Stimulated activated CD4-positive, alpha-beta T cell treated with anti-CD3 and anti-CD28 coated beads, TNF-alpha, amount 100 ng/mL, for 24 hours (primary cell): ENCODE measurements at regions not wholly inside any gene's neighbourhood (a gene's known extent, or its start where the extent isn't known, plus 50 kb on each side); places are given as distances from the start of the nearest gene placed in this dataset.
"Not testable (repeated sequence)": the region's sequence is repeated elsewhere in the genome, so short reads cannot be mapped to it uniquely, and the experiment has no call there.

ENCODE experiments used
- DNase-seq, 3 experiments: peaks; one replicate each; pipeline ENCODE4 v3.0.0-alpha.2; 2020; ENCODE audit warnings: low read depth in 3 of 3

GRCh38 chr18:39329496-39330275 is 1764.1 kb upstream of the CELF4 start:
- no peak for DNase-seq

GRCh38 chr18:39326772-39327171 is 1761.2 kb upstream of the CELF4 start:
- no peak for DNase-seq

- no peak for DNase-seq
Measured at GRCh38 chr18:39325973-39326372, 1760.4 kb upstream of the CELF4 start.

GRCh38 chr18:39319141-39319540 is 1753.5 kb upstream of the CELF4 start:
- DNase-seq = no peak

GRCh38 chr18:39318462-39318861 is 1752.9 kb upstream of the CELF4 start:
- no peak for DNase-seq

GRCh38 chr18:39318008-39318407 is 1752.4 kb upstream of the CELF4 start:
- no peak for DNase-seq

GRCh38 chr18:39314595-39314994 is 1749.0 kb upstream of the CELF4 start:
- DNase-seq = no peak

GRCh38 chr18:39313992-39314391 is 1748.4 kb upstream of the CELF4 start:
- no peak for DNase-seq

GRCh38 chr18:39311111-39311712 is 1745.6 kb upstream of the CELF4 start:
- no peak for DNase-seq

- not testable (repeated sequence) for DNase-seq
Measured at GRCh38 chr18:39308931-39309521, 1743.4 kb upstream of the CELF4 start.

GRCh38 chr18:39305766-39306165 is 1740.2 kb upstream of the CELF4 start:
- DNase-seq = no peak

GRCh38 chr18:39302481-39302880 is 1736.9 kb upstream of the CELF4 start:
- no peak for DNase-seq

GRCh38 chr18:39299152-39299551 is 1733.6 kb upstream of the CELF4 start:
- DNase-seq = no peak

GRCh38 chr18:39297225-39297624 is 1731.6 kb upstream of the CELF4 start:
- no peak for DNase-seq

GRCh38 chr18:39296293-39296888 is 1730.8 kb upstream of the CELF4 start:
- no peak for DNase-seq

- DNase-seq = no peak
Measured at GRCh38 chr18:39276764-39277163, 1711.2 kb upstream of the CELF4 start.

- no peak for DNase-seq
Measured at GRCh38 chr18:39274535-39274934, 1708.9 kb upstream of the CELF4 start.

- no peak for DNase-seq
Measured at GRCh38 chr18:39272230-39272629, 1706.6 kb upstream of the CELF4 start.

GRCh38 chr18:39271654-39272053 is 1706.1 kb upstream of the CELF4 start:
- no peak for DNase-seq

- DNase-seq = no peak
Measured at GRCh38 chr18:39260565-39260964, 1695.0 kb upstream of the CELF4 start.

- no peak for DNase-seq
Measured at GRCh38 chr18:39259736-39260135, 1694.1 kb upstream of the CELF4 start.

- no peak for DNase-seq
Measured at GRCh38 chr18:39244242-39244641, 1678.6 kb upstream of the CELF4 start.

GRCh38 chr18:39241534-39241933 is 1675.9 kb upstream of the CELF4 start:
- DNase-seq = no peak
